ENCODE measurements at regions not wholly inside any gene's neighbourhood (a gene's known extent, or its start where the extent isn't known, plus 50 kb on each side); places are given as distances from the start of the nearest gene placed in this dataset.

- no peaks in the 10 kb centered on the region for H3K36me3 ChIP-seq (ENCODE audit: control insufficient read depth in 2 of 3, insufficient read depth in 3 of 3, low read length in 3 of 3)
- Mint-ChIP-seq H3K27me3 (peaks cover 5 to 32% (median 13%) of the 10 kb centered on the region in 5 donors), H3K4me1 (no peaks in the 10 kb centered on the region), H3K36me3 (no peaks in the 10 kb centered on the region), H3K9me3 (peaks cover 0 to 2% (median 0%) of the 10 kb centered on the region in 11 donors), H3K27ac (no peak overlapping the region), H3K4me3 (no peak overlapping the region)
- no peak for ATAC-seq
- no peaks in the 10 kb centered on the region for H3K9me3 ChIP-seq (ENCODE audit: control insufficient read depth in 2 of 3, low read length in 3 of 3)
- no peak for DNase-seq
- CTCF ChIA-PET = interaction anchor here (0.7 kb wide), 1 partner anchor 1573 kb away, joined by 4 read pairs; no protein-coding TSS in a partner anchor
- intact Hi-C loops (cut with micrococcal nuclease) = no loop called here
- no peaks in the 10 kb centered on the region for H3K27me3 ChIP-seq (ENCODE audit: control insufficient read depth in 2 of 2, insufficient read depth in 2 of 2, low read length in 2 of 2)
- POLR2A ChIA-PET = no interaction called here
- H3K27ac ChIP-seq (ENCODE audit: low read depth, low read length) = no peak overlapping the region
- no peak overlapping the region for H3K4me3 ChIP-seq (ENCODE audit: low read length)
- no peaks in the 10 kb centered on the region for H3K4me1 ChIP-seq (ENCODE audit: control insufficient read depth in 2 of 2, insufficient read depth in 2 of 2, low read length in 2 of 2)
Observed at GRCh38 chr2:173658946-173659371, 304.3 kb downstream of the CDCA7 start.

GRCh38 chr2:173659509-173659908, 304.8 kb downstream of the CDCA7 start:
- H3K27ac Mint-ChIP-seq = no peak overlapping the region
- Histone ChIP-seq H3K4me1 (ENCODE audit: control insufficient read depth in 2 of 2, insufficient read depth in 2 of 2, low read length in 2 of 2) (no peaks in the 10 kb centered on the region), H3K27me3 (ENCODE audit: control insufficient read depth in 2 of 2, insufficient read depth in 2 of 2, low read length in 2 of 2) (no peaks in the 10 kb centered on the region), H3K36me3 (ENCODE audit: control insufficient read depth in 2 of 3, insufficient read depth in 3 of 3, low read length in 3 of 3) (no peaks in the 10 kb centered on the region), H3K9me3 (ENCODE audit: control insufficient read depth in 2 of 3, low read length in 3 of 3) (no peaks in the 10 kb centered on the region), H3K4me3 (ENCODE audit: low read length) (no peak overlapping the region), H3K27ac (ENCODE audit: low read depth, low read length) (no peak overlapping the region)
- H3K4me3 Mint-ChIP-seq = no peak overlapping the region
- ChIA-PET CTCF (interaction anchor here (0.7 kb wide), 1 partner anchor 1573 kb away, joined by 4 read pairs; no protein-coding TSS in a partner anchor), POLR2A (no interaction called here)
- ATAC-seq (no peak), DNase-seq (no peak)
- no peaks in the 10 kb centered on the region for H3K4me1 Mint-ChIP-seq
- H3K9me3 Mint-ChIP-seq = peaks cover 0 to 3% (median 0%) of the 10 kb centered on the region in 11 donors
- intact Hi-C loops (cut with micrococcal nuclease) = no loop called here
- peaks cover 7 to 38% (median 17%) of the 10 kb centered on the region in 5 donors for H3K27me3 Mint-ChIP-seq
- H3K36me3 Mint-ChIP-seq = no peaks in the 10 kb centered on the region

DNA sequence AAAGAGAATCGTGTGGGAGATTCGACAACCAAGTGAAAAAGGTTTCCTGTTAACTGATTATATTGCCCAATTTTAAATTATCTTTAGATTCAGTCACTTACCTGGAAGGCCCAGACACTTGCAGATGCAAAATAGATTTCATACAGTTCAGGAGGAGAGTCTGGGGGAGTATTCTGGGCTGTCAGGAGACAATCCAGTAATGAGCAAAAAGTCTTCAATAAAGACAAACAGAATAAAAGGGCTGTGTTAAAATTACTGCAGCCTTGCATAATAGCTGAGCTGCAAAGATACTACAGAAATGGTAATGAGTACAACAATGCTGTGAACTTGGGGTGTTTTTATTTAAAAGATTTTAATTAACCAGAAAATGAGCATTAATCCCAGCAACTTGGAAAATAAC, 303.6 kb downstream of the SP3 start:
- no peaks in the 10 kb centered on the region for H3K9me3 ChIP-seq (ENCODE audit: control insufficient read depth in 2 of 3, low read length in 3 of 3)
- Mint-ChIP-seq H3K4me1 (no peaks in the 10 kb centered on the region), H3K27ac (no peak overlapping the region), H3K4me3 (no peak overlapping the region), H3K36me3 (no peaks in the 10 kb centered on the region), H3K9me3 (peaks cover 0 to 3% (median 0%) of the 10 kb centered on the region in 11 donors), H3K27me3 (peaks cover 18 to 37% (median 28%) of the 10 kb centered on the region in 5 donors)
- DNase-seq (no peak), ATAC-seq (no peak)
- intact Hi-C loops (cut with micrococcal nuclease) = no loop called here
- no peak overlapping the region for H3K27ac ChIP-seq (ENCODE audit: low read depth, low read length)
- H3K27me3 ChIP-seq (ENCODE audit: control insufficient read depth in 2 of 2, insufficient read depth in 2 of 2, low read length in 2 of 2) = no peaks in the 10 kb centered on the region
- POLR2A ChIA-PET = no interaction called here
- CTCF ChIA-PET = interaction anchor here (0.6 kb wide), 1 partner anchor 301 kb away, joined by 3 read pairs; no protein-coding TSS in a partner anchor
- H3K4me3 ChIP-seq (ENCODE audit: low read length) = no peak overlapping the region
- H3K4me1 ChIP-seq (ENCODE audit: control insufficient read depth in 2 of 2, insufficient read depth in 2 of 2, low read length in 2 of 2) = no peaks in the 10 kb centered on the region
- H3K36me3 ChIP-seq (ENCODE audit: control insufficient read depth in 2 of 3, insufficient read depth in 3 of 3, low read length in 3 of 3) = no peaks in the 10 kb centered on the region

DNA sequence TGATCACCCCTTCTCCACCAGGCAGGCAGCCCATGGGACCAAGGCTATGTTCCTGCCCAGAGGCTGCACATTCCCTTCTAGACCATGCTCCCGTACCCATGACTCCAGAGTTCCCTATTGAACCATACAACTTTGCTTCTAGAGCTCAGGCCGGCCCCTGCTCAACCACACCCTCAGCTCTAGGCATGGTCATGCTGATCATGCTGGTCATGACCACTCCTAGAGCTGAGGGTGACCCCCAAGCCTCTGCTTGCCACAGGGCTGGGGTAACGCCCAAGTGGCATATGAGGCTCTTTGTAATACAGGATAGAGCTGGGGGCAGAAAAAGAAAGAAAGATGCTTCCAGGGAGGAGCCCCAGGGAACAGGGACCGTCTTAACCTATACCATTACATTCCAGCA, 301.8 kb downstream of the SP3 start:
- H3K9me3 ChIP-seq (ENCODE audit: control insufficient read depth in 2 of 3, low read length in 3 of 3) = no peaks in the 10 kb centered on the region
- Mint-ChIP-seq H3K9me3 (peaks cover 0 to 3% (median 0%) of the 10 kb centered on the region in 11 donors), H3K36me3 (no peaks in the 10 kb centered on the region), H3K27me3 (peaks cover 21 to 39% (median 35%) of the 10 kb centered on the region in 5 donors), H3K4me1 (no peaks in the 10 kb centered on the region), H3K4me3 (no peak overlapping the region), H3K27ac (no peak overlapping the region)
- ChIA-PET POLR2A (no interaction called here), CTCF (no interaction called here)
- no peaks in the 10 kb centered on the region for H3K36me3 ChIP-seq (ENCODE audit: control insufficient read depth in 2 of 3, insufficient read depth in 3 of 3, low read length in 3 of 3)
- H3K27ac ChIP-seq (ENCODE audit: low read depth, low read length) = no peak overlapping the region
- H3K4me1 ChIP-seq (ENCODE audit: control insufficient read depth in 2 of 2, insufficient read depth in 2 of 2, low read length in 2 of 2) = no peaks in the 10 kb centered on the region
- no peaks in the 10 kb centered on the region for H3K27me3 ChIP-seq (ENCODE audit: control insufficient read depth in 2 of 2, insufficient read depth in 2 of 2, low read length in 2 of 2)
- ATAC-seq (no peak), DNase-seq (no peak)
- intact Hi-C loops (cut with micrococcal nuclease) = no loop called here
- H3K4me3 ChIP-seq (ENCODE audit: low read length) = no peak overlapping the region

DNA sequence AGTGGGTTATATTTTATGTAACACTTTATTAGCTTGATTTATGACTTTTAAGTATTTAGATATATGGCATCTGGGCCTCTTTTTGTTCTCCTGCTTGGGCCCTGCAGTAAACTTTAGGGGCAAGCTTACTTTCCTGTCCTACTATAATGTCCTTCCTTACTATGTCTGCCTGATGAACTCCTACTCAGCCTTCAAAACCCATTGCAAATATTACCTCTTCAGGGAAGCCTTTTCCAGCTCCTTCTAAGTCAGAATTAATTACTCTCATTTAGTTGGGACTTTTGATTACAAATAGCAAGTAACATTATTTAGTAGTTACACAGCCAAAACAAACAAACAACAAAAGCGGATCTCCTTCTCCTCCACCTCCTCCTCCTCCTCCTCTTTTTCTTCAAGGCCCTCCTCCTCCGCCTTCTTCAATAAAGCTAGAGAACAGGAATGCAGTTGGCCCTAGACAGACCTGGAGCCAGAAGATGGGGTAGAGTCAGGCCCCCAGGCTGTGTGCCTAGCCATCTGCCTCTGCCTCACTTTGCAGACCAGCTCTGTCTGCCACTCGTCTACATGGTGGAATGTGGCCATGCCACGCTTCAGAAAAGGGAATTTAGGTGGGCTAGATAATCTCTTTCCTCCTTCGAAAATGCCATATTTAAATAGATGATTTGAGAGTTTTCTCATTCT, 301.2 kb downstream of the SP3 start:
- no peaks in the 10 kb centered on the region for H3K9me3 ChIP-seq (ENCODE audit: control insufficient read depth in 2 of 3, low read length in 3 of 3)
- no peak for ATAC-seq
- intact Hi-C loops (cut with micrococcal nuclease) = no loop called here
- Mint-ChIP-seq H3K4me1 (no peaks in the 10 kb centered on the region), H3K27ac (no peak overlapping the region), H3K27me3 (peaks cover 21 to 39% (median 37%) of the 10 kb centered on the region in 5 donors), H3K36me3 (no peaks in the 10 kb centered on the region), H3K9me3 (peaks cover 0 to 3% (median 0%) of the 10 kb centered on the region in 11 donors), H3K4me3 (no peak overlapping the region)
- POLR2A ChIA-PET = no interaction called here
- no peak overlapping the region for H3K27ac ChIP-seq (ENCODE audit: low read depth, low read length)
- no peak overlapping the region for H3K4me3 ChIP-seq (ENCODE audit: low read length)
- H3K36me3 ChIP-seq (ENCODE audit: control insufficient read depth in 2 of 3, insufficient read depth in 3 of 3, low read length in 3 of 3) = no peaks in the 10 kb centered on the region
- no peaks in the 10 kb centered on the region for H3K27me3 ChIP-seq (ENCODE audit: control insufficient read depth in 2 of 2, insufficient read depth in 2 of 2, low read length in 2 of 2)
- no peak for DNase-seq
- H3K4me1 ChIP-seq (ENCODE audit: control insufficient read depth in 2 of 2, insufficient read depth in 2 of 2, low read length in 2 of 2) = no peaks in the 10 kb centered on the region
- CTCF ChIA-PET = no interaction called here

GRCh38 chr2:173664513-173664910, 300.7 kb downstream of the SP3 start:
- no peak overlapping the region for H3K4me3 ChIP-seq (ENCODE audit: low read length)
- H3K36me3 Mint-ChIP-seq = no peaks in the 10 kb centered on the region
- intact Hi-C loops (cut with micrococcal nuclease) = no loop called here
- no peak for ATAC-seq
- no peak overlapping the region for H3K4me3 Mint-ChIP-seq
- H3K27me3 Mint-ChIP-seq = peaks cover 25 to 43% (median 37%) of the 10 kb centered on the region in 5 donors
- H3K27me3 ChIP-seq (ENCODE audit: control insufficient read depth in 2 of 2, insufficient read depth in 2 of 2, low read length in 2 of 2) = no peaks in the 10 kb centered on the region
- no peak for DNase-seq
- no peak overlapping the region for H3K27ac ChIP-seq (ENCODE audit: low read depth, low read length)
- no peak overlapping the region for H3K27ac Mint-ChIP-seq
- no peaks in the 10 kb centered on the region for H3K36me3 ChIP-seq (ENCODE audit: control insufficient read depth in 2 of 3, insufficient read depth in 3 of 3, low read length in 3 of 3)
- peaks cover 0 to 3% (median 0%) of the 10 kb centered on the region in 11 donors for H3K9me3 Mint-ChIP-seq
- CTCF ChIA-PET = no interaction called here
- no peaks in the 10 kb centered on the region for H3K4me1 ChIP-seq (ENCODE audit: control insufficient read depth in 2 of 2, insufficient read depth in 2 of 2, low read length in 2 of 2)
- POLR2A ChIA-PET = no interaction called here
- H3K4me1 Mint-ChIP-seq = no peaks in the 10 kb centered on the region
- no peaks in the 10 kb centered on the region for H3K9me3 ChIP-seq (ENCODE audit: control insufficient read depth in 2 of 3, low read length in 3 of 3)

Data from naive thymus-derived CD4-positive, alpha-beta T cell (primary cell).